Heart left ventricle (tissue), 16 donors: ENCODE measurements at regions not wholly inside any gene's neighbourhood (a gene's known extent, or its start where the extent isn't known, plus 50 kb on each side); places are given as distances from the start of the nearest gene placed in this dataset.
A peak's percentile ranks its signal among the peaks of the same experiment; 100 is the strongest.

Experiments
- ATAC-seq, 4 donors: fragments of 200-7000 bp; cut with Tn5 transposase; one replicate each; pipeline ENCODE4 v1.9.1; 2020 to 2022; ENCODE audit warnings: moderate library complexity in 4 of 4, mild to moderate bottlenecking in 3 of 4, moderate number of reproducible peaks in 1 of 4
- DNase-seq, 5 donors: peaks; one replicate each; pipeline ENCODE4 v3.0.0-alpha.2; 2020
- H3K27ac ChIP-seq, 12 donors: fragments of 200-600 bp; sonication (generic) in 4 of 12; one replicate each; pipeline versions ENCODE4 v1.5.0 to v1.8.0; 2016 to 2022; ENCODE audit warnings: mild to moderate bottlenecking in 2 of 12
- H3K27me3 ChIP-seq, 9 donors: fragments of 200-600 bp; sonication (generic) in 2 of 9; one replicate each; pipeline versions ENCODE4 v1.5.1 to v1.8.0; 2016 to 2022; ENCODE audit warnings: mild to moderate bottlenecking in 3 of 9
- H3K36me3 ChIP-seq, 9 donors: fragments of 200-600 bp; sonication (generic) in 2 of 9; one replicate each; pipeline versions ENCODE4 v1.5.0 to v1.8.0; 2018 to 2022; ENCODE audit warnings: mild to moderate bottlenecking in 2 of 9
- H3K4me1 ChIP-seq, 12 donors: fragments of 200-600 bp; sonication (generic) in 4 of 12; one replicate each; pipeline versions ENCODE4 v1.5.0 to v1.8.0; 2016 to 2022; ENCODE audit warnings: mild to moderate bottlenecking in 3 of 12
- H3K4me3 ChIP-seq, 12 donors: fragments of 200-600 bp; sonication (generic) in 4 of 12; one replicate each; pipeline versions ENCODE4 v1.5.0 to v1.8.0; 2017 to 2022; ENCODE audit warnings: mild to moderate bottlenecking in 9 of 12, moderate library complexity in 4 of 12
- H3K9me3 ChIP-seq, 12 donors: fragments of 200-600 bp; sonication (generic) in 4 of 12; one replicate each; pipeline versions ENCODE4 v1.5.0 to v1.8.0; 2016 to 2022; ENCODE audit warnings: mild to moderate bottlenecking in 1 of 12
- POLR2A ChIP-seq, 2 donors: fragments of 450-650 bp; IDR thresholded peaks; one replicate each; pipeline ENCODE4 v1.6.1; 2017; ENCODE audit warnings: antibody characterized with exemption in 2 of 2, mild to moderate bottlenecking in 2 of 2, moderate library complexity in 2 of 2
- WGBS, 4 donors: extraction: QIAGEN DNeasy Blood & Tissue Kit in 2 of 4; methylation state at CpG; one replicate each; pipeline versions ENCODE4 v1.1.5 to v1.1.7; 2013 to 2018; 5-methylcytosine and 5-hydroxymethylcytosine counted together
- intact Hi-C, 10 donors: fragments of 100-400 bp; cut with DNase I; formaldehyde crosslinking; loops; one replicate each; pipeline versions ENCODE4 v1.11.1 to v1.14.2; 2022
- TF ChIP-seq, protein P1 (sequence below), 12 donors: fragments of 200-600 bp; sonication (generic) in 4 of 12; IDR thresholded peaks; one replicate each; pipeline versions ENCODE4 v1.5.0 to v1.8.0; 2018 to 2022; ENCODE audit warnings: antibody characterized with exemption in 12 of 12, mild to moderate bottlenecking in 5 of 12
- donor health status: ischemic (EF 13 %, LVEDD 7.1; RV severe dilation, severe dysfunction).
- donor health status: healthy with polysubstance abuse.
- donor health status: DM: no; HTN: yes; CAD: no.
- donor health status: DM: no; HTN: no; CAD: no.
- donor health status: ischemic (EF 25% LVEDD 6.9; RV normal size, moderate dysfunction).
- donor health status: ischemic (EF 25% LVEDD 5.7; RV mildly dilated, moderate dysfunction).
- donor health status: healthy.
- donor health status: DM: yes; HTN: yes; CAD: no.
- donor health status: ischemic (EF 35%, LVEDD 5.7; RV mildly dilated, moderate dysfunction).
- donor health status: nonischemic (EF 11% LVEDD 7.7; RV severe dilation, severe dysfunction).
- donor health status: DM: yes; HTN: yes; CAD: no.
- donor health status: PGD.
- donor health status: ischemic (EF 29% LVEDD 5.4; RV normal size, mild dysfunction).
- donor health status: nonischemic (EF 23%, LVEDD 6.1; RV moderate dilation, normal function).

DNA sequence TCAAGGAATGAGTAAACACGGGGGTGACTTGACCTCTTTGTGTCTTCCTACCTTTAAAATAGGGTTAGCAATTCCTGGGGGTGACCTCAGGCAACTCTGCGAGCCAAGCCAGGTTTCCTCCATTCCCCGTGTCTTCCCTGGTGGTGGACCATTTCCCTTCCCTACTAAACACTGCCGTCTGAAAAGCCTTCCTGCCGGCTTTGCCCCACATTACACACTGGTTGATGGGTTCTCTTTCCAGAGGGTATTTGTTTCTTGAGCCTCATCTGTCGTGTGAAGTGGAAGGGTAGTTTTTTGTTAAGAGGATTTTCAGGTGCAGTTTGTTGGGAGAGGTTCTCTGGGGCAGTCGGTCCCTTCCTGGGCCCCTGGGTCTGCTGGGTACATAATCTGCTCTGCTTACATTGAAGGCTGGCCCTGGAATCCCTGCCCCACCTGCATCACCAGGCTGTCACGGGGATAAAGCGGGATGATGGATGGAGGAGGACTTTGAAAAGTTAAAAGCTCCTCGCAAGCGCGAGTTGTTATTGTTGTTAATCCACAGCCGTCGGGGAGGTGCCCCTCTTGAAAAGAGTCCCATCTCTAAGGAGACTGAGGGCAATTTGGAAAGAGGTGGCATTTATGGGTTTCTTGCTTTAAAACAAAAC, 175.4 kb upstream of the SPRED2 start:
- 67 to 73% (median 69%) methylated on average over 14 of the region's 14 CpGs for whole genome bisulfite sequencing, 4 donors
- TF ChIP-seq, protein P1, sequence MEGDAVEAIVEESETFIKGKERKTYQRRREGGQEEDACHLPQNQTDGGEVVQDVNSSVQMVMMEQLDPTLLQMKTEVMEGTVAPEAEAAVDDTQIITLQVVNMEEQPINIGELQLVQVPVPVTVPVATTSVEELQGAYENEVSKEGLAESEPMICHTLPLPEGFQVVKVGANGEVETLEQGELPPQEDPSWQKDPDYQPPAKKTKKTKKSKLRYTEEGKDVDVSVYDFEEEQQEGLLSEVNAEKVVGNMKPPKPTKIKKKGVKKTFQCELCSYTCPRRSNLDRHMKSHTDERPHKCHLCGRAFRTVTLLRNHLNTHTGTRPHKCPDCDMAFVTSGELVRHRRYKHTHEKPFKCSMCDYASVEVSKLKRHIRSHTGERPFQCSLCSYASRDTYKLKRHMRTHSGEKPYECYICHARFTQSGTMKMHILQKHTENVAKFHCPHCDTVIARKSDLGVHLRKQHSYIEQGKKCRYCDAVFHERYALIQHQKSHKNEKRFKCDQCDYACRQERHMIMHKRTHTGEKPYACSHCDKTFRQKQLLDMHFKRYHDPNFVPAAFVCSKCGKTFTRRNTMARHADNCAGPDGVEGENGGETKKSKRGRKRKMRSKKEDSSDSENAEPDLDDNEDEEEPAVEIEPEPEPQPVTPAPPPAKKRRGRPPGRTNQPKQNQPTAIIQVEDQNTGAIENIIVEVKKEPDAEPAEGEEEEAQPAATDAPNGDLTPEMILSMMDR (IDR thresholded peaks at IDR 0.05): no peak
- no peak for TF ChIP-seq POLR2A (IDR thresholded peaks at IDR 0.05)
- Histone ChIP-seq H3K4me1 (peaks cover 0 to 29% (median 13%) of the 10 kb centered on the region in 12 donors), H3K27me3 (no peaks in the 10 kb centered on the region), H3K4me3 (no peak overlapping the region), H3K27ac (no peak overlapping the region), H3K36me3 (no peaks in the 10 kb centered on the region), H3K9me3 (no peaks in the 10 kb centered on the region)
- intact Hi-C loops: no loop called here
- no peak for DNase-seq
- no peak for ATAC-seq

DNA sequence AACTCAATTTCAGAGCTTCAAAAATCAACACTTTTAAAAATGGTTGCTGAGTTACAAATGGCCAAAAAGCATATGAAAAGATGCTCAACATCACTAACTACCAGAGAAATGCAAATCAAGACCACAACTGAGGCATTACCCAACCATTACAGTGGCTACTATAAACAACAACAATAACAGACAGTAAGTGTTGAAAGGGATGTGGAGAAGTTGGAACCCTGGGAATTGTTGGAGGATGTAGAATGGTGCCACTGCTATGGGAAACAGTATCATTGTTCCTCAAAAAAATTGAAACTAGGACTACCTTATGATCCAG, 173.3 kb upstream of the SPRED2 start:
- peak overlapping the region in 1 of 12 donors; percentile 18 for H3K27ac ChIP-seq
- DNase-seq (no peak), ATAC-seq (no peak)
- H3K4me3 ChIP-seq: no peak overlapping the region
- peaks cover 0 to 32% (median 10%) of the 10 kb centered on the region in 12 donors for H3K4me1 ChIP-seq
- TF ChIP-seq, protein P1 (IDR thresholded peaks at IDR 0.05): no peak
- TF ChIP-seq POLR2A (IDR thresholded peaks at IDR 0.05): no peak
- no peaks in the 10 kb centered on the region for H3K9me3 ChIP-seq
- no peaks in the 10 kb centered on the region for H3K27me3 ChIP-seq
- intact Hi-C loops: no loop called here
- H3K36me3 ChIP-seq: no peaks in the 10 kb centered on the region

GRCh38 chr2:65605058-65605742, 172.8 kb upstream of the SPRED2 start:
- TF ChIP-seq, protein P1 (IDR thresholded peaks at IDR 0.05): no peak
- TF ChIP-seq POLR2A (IDR thresholded peaks at IDR 0.05): no peak
- WGBS, 4 donors: 56 to 63% (median 58%) methylated on average over 4 of the region's 4 CpGs
- no peaks in the 10 kb centered on the region for H3K27me3 ChIP-seq
- H3K4me3 ChIP-seq: no peak overlapping the region
- no peaks in the 10 kb centered on the region for H3K9me3 ChIP-seq
- H3K27ac ChIP-seq: no peak overlapping the region
- H3K36me3 ChIP-seq: no peaks in the 10 kb centered on the region
- intact Hi-C loops: no loop called here
- no peak for DNase-seq
- H3K4me1 ChIP-seq: peaks cover 0 to 32% (median 10%) of the 10 kb centered on the region in 12 donors
- ATAC-seq: peak in 1 of 4 donors; percentile 45

- peak in 2 of 4 donors; percentile 47 to 53 for ATAC-seq
- peaks cover 0 to 32% (median 10%) of the 10 kb centered on the region in 12 donors for H3K4me1 ChIP-seq
- no peaks in the 10 kb centered on the region for H3K36me3 ChIP-seq
- H3K4me3 ChIP-seq: no peak overlapping the region
- no peaks in the 10 kb centered on the region for H3K9me3 ChIP-seq
- 86 to 92% (median 89%) methylated on average over 4 of the region's 4 CpGs for WGBS, 4 donors
- intact Hi-C loops: no loop called here
- H3K27ac ChIP-seq: no peak overlapping the region
- TF ChIP-seq, protein P1 (IDR thresholded peaks at IDR 0.05): no peak
- no peak for TF ChIP-seq POLR2A (IDR thresholded peaks at IDR 0.05)
- H3K27me3 ChIP-seq: no peaks in the 10 kb centered on the region
- no peak for DNase-seq
Measured at GRCh38 chr2:65604246-65604645, 171.8 kb upstream of the SPRED2 start.
